HepG2 (cell line): ENCODE measurements at regions not wholly inside any gene's neighbourhood (a gene's known extent, or its start where the extent isn't known, plus 50 kb on each side); places are given as distances from the start of the nearest gene placed in this dataset.

Experiments
- ATAC-seq: fragments of 200-7000 bp; cut with Tn5 transposase; 3 replicates; pipeline ENCODE4 v1.9.1; 2020; ENCODE audit warnings: mild to moderate bottlenecking, moderate library complexity
- BruUV-seq: library from RNA; stranded (reverse); fragments of 400-500 nt; replicated peaks from 2 replicates; lab custom pipeline; 2021; lab: Mats Ljungman, UMichigan
- CTCF ChIA-PET: fragments of 300-600 bp; formaldehyde crosslinking; extraction: SDS; loops from one replicate; lab custom pipeline; 2021; ENCODE audit warnings: low total read pairs, inconsistent platforms, low intra/inter-chr PET ratio; lab: Yijun Ruan, JAX
- POLR2A ChIA-PET: fragments of 350-600 bp; sonication (Branson Sonifier 250); formaldehyde crosslinking; loops from one replicate; lab custom pipeline; 2020; ENCODE audit warnings: antibody characterized with exemption, inconsistent platforms; lab: Yijun Ruan, JAX
- DNase-seq: peaks from one replicate; pipeline ENCODE4 v3.0.0-alpha.2; 2015; ENCODE audit warnings: low spot score
- FAIRE-seq: peaks from 3 replicates; lab custom pipeline; 2011; peaks lifted over from hg19 to GRCh38; lab: Jason Lieb, UNC
- H2AFZ ChIP-seq: one replicate; pipeline ENCODE4 v1.6.1; 2011; ENCODE audit warnings: low read length, inconsistent platforms
- H3K27ac ChIP-seq: fragments of 300-600 bp; 3 replicates; pipeline ENCODE4 v1.8.0; 2011; ENCODE audit warnings: mixed run types, mild to moderate bottlenecking, mixed read lengths, low read length, inconsistent platforms; ENCODE audit not compliant: insufficient read depth; ENCODE audit errors: extremely low read length
- H3K27me3 ChIP-seq, 2 experiments: fragments of 200-600 bp in 1 of 2; 2 replicates in 1 of 2; 3 replicates in 1 of 2; pipeline versions ENCODE4 v1.6.0 to v1.8.0; 2011; ENCODE audit warnings: low read length in 2 of 2, mild to moderate bottlenecking in 2 of 2, moderate library complexity in 2 of 2, inconsistent platforms in 1 of 2; ENCODE audit not compliant: insufficient read depth in 2 of 2, control insufficient read depth in 1 of 2
- H3K36me3 ChIP-seq, 2 experiments: fragments of 200-600 bp in 1 of 2; replicated peaks in 1 of 2; 2 replicates in 1 of 2; 3 replicates in 1 of 2; pipeline versions ENCODE4 v1.5.1 to v1.8.0; 2011; ENCODE audit warnings: low read length in 2 of 2, inconsistent platforms in 1 of 2; ENCODE audit not compliant: insufficient read depth in 2 of 2, control insufficient read depth in 1 of 2
- H3K4me1 ChIP-seq: 2 replicates; pipeline ENCODE4 v1.5.1; 2012; ENCODE audit warnings: low read length, inconsistent platforms; ENCODE audit not compliant: insufficient read depth
- H3K4me2 ChIP-seq: 2 replicates; pipeline ENCODE4 v1.6.0; 2011; ENCODE audit warnings: low read depth, low read length, inconsistent platforms
- H3K4me3 ChIP-seq, 3 experiments: fragments of 200-600 bp in 1 of 3; sonication (generic), shearing (Covaris generic) in 1 of 3; replicated peaks in 1 of 3; 2 replicates each; pipeline ENCODE4 v1.5.1; 2011 to 2016; ENCODE audit warnings: low read length in 3 of 3, inconsistent platforms in 2 of 3, low read depth in 2 of 3, mild to moderate bottlenecking in 2 of 3, control low read depth in 1 of 3, mixed read lengths in 1 of 3; ENCODE audit not compliant: insufficient read depth in 1 of 3
- H3K79me2 ChIP-seq: one replicate; pipeline ENCODE4 v1.6.1; 2011; ENCODE audit warnings: low read length, inconsistent platforms; ENCODE audit not compliant: insufficient read depth
- H3K9ac ChIP-seq: 2 replicates; pipeline ENCODE4 v1.6.0; 2011; ENCODE audit warnings: mild to moderate bottlenecking, low read depth, low read length, inconsistent platforms; ENCODE audit not compliant: insufficient read depth
- H3K9me3 ChIP-seq: 2 replicates; pipeline ENCODE4 v1.5.1; 2012; ENCODE audit warnings: mild to moderate bottlenecking, low read length
- H4K20me1 ChIP-seq: 2 replicates; pipeline ENCODE4 v1.6.0; 2011; ENCODE audit warnings: inconsistent platforms, mild to moderate bottlenecking, low read length, moderate library complexity; ENCODE audit not compliant: insufficient read depth
- ARHGAP35 ChIP-seq: sonication (generic); formaldehyde crosslinking; IDR thresholded peaks from 2 replicates; pipeline ENCODE4 v1.9.0; 2022; ENCODE audit warnings: mild to moderate bottlenecking, inconsistent platforms, moderate library complexity, missing genetic modification reagents, borderline replicate concordance
- FOXA3 ChIP-seq: IDR thresholded peaks from 2 replicates; pipeline ENCODE4 v1.6.1; 2016; ENCODE audit warnings: missing genetic modification reagents, missing compliant biosample characterization
- GTF2F1 ChIP-seq: fragments of 150-350 bp; IDR thresholded peaks from 2 replicates; pipeline ENCODE4 v1.6.1; 2014; ENCODE audit warnings: low read length
- MIER2 ChIP-seq: IDR thresholded peaks from 2 replicates; pipeline ENCODE4 v1.6.1; 2016; ENCODE audit warnings: missing biosample characterization, missing genetic modification reagents
- RBM22 ChIP-seq: fragments of 200-400 bp; formaldehyde crosslinking; optimal IDR thresholded peaks from 2 replicates; pipeline ENCODE3; 2017; ENCODE audit warnings: mild to moderate bottlenecking, low read length, moderate library complexity
- SAFB2 ChIP-seq: sonication (generic); formaldehyde crosslinking; IDR thresholded peaks from 2 replicates; pipeline ENCODE4 v1.5.1; 2020; ENCODE audit warnings: missing genetic modification reagents, low read depth, mild to moderate bottlenecking, borderline replicate concordance
- SMAD9 ChIP-seq: sonication (generic); formaldehyde crosslinking; IDR thresholded peaks from 2 replicates; pipeline ENCODE4 v1.5.1; 2020; ENCODE audit warnings: mild to moderate bottlenecking, missing genetic modification reagents
- ZBTB1 ChIP-seq: sonication (generic); formaldehyde crosslinking; IDR thresholded peaks from 2 replicates; pipeline ENCODE4 v1.4.0; 2020; ENCODE audit warnings: missing genetic modification reagents, borderline replicate concordance
- ZBTB42 ChIP-seq: sonication (generic); formaldehyde crosslinking; IDR thresholded peaks from 2 replicates; pipeline ENCODE4 v1.5.0; 2020; ENCODE audit warnings: mild to moderate bottlenecking, missing genetic modification reagents
- ZNF136 ChIP-seq: sonication (generic); formaldehyde crosslinking; IDR thresholded peaks from 2 replicates; pipeline ENCODE4 v1.8.1; 2022; ENCODE audit warnings: low read depth, mild to moderate bottlenecking, moderate library complexity, missing genetic modification reagents
- ZNF205 ChIP-seq: IDR thresholded peaks from 2 replicates; pipeline ENCODE4 v1.6.1; 2018; ENCODE audit warnings: missing biosample characterization, missing genetic modification reagents
- WGBS: methylation state at CpG from one replicate; pipeline ENCODE4 v1.1.6; 2017; ENCODE audit warnings: low lambda C conversion rate; 5-methylcytosine and 5-hydroxymethylcytosine counted together
- in situ Hi-C: cut with HindIII; loops from 2 replicates; pipeline ENCODE4 v1.10.0; 2017; ENCODE audit warnings: low pct_unique_long_range_greater_than_20kb; ENCODE audit not compliant: extremely low pct_ligation_motif_present
- intact Hi-C: fragments of 100-400 bp; cut with micrococcal nuclease; formaldehyde crosslinking; loops from one replicate; pipeline ENCODE4 v1.10.0; 2022; ENCODE audit not compliant: unreplicated experiment
- TF ChIP-seq, protein P1 (sequence below): sonication (generic); formaldehyde crosslinking; IDR thresholded peaks from 2 replicates; pipeline ENCODE4 v1.5.1; 2020; ENCODE audit warnings: mild to moderate bottlenecking, missing genetic modification reagents, borderline replicate concordance
- TF ChIP-seq, protein P2 (sequence below): sonication (generic); formaldehyde crosslinking; IDR thresholded peaks from 2 replicates; pipeline ENCODE4 v1.4.0; 2020; ENCODE audit warnings: low read depth, missing genetic modification reagents
- TF ChIP-seq, protein P3 (sequence below): sonication (generic); formaldehyde crosslinking; IDR thresholded peaks from 2 replicates; pipeline ENCODE4 v1.9.0; 2021; ENCODE audit warnings: missing genetic modification reagents, mild to moderate bottlenecking, borderline replicate concordance

DNA sequence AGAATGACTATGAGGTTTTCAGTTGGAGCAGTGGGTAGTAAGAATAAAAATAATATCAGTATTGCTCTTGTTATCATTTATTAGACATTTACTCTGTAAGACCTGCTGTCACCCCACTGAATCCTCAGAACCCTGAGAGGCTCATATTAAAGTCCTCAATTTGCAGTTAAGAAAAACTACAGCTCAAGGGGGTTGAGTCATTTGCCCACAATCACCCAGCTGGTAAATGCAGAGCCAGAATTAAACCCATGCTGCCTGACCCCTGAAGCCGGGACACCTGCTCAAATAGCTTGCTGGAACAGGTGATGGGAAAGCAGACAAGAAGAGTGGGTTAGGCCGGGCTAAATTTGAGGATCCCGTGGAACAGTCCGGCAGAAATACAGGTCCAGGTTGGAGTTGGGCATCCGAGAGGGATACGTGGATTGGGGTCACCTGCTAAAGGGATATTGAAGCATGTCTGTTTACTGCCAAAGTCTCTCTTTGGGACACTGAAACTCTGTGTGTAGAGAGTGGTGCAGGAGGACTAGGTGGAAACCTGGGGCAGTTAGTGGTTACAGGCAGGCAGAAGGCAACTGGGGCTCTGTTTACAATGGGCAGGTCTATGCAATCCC is 344.1 kb downstream of the CDC5L start (continued):
- TF ChIP-seq, protein P1, sequence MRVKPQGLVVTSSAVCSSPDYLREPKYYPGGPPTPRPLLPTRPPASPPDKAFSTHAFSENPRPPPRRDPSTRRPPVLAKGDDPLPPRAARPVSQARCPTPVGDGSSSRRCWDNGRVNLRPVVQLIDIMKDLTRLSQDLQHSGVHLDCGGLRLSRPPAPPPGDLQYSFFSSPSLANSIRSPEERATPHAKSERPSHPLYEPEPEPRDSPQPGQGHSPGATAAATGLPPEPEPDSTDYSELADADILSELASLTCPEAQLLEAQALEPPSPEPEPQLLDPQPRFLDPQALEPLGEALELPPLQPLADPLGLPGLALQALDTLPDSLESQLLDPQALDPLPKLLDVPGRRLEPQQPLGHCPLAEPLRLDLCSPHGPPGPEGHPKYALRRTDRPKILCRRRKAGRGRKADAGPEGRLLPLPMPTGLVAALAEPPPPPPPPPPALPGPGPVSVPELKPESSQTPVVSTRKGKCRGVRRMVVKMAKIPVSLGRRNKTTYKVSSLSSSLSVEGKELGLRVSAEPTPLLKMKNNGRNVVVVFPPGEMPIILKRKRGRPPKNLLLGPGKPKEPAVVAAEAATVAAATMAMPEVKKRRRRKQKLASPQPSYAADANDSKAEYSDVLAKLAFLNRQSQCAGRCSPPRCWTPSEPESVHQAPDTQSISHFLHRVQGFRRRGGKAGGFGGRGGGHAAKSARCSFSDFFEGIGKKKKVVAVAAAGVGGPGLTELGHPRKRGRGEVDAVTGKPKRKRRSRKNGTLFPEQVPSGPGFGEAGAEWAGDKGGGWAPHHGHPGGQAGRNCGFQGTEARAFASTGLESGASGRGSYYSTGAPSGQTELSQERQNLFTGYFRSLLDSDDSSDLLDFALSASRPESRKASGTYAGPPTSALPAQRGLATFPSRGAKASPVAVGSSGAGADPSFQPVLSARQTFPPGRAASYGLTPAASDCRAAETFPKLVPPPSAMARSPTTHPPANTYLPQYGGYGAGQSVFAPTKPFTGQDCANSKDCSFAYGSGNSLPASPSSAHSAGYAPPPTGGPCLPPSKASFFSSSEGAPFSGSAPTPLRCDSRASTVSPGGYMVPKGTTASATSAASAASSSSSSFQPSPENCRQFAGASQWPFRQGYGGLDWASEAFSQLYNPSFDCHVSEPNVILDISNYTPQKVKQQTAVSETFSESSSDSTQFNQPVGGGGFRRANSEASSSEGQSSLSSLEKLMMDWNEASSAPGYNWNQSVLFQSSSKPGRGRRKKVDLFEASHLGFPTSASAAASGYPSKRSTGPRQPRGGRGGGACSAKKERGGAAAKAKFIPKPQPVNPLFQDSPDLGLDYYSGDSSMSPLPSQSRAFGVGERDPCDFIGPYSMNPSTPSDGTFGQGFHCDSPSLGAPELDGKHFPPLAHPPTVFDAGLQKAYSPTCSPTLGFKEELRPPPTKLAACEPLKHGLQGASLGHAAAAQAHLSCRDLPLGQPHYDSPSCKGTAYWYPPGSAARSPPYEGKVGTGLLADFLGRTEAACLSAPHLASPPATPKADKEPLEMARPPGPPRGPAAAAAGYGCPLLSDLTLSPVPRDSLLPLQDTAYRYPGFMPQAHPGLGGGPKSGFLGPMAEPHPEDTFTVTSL (CRISPR knock-in tag) = no peak
- no peak for TF ChIP-seq ZBTB42 (CRISPR knock-in tag)
- TF ChIP-seq GTF2F1 = no peak
- TF ChIP-seq RBM22 = no peak
- TF ChIP-seq ARHGAP35 = no peak
- TF ChIP-seq SMAD9 (CRISPR knock-in tag) = no peak
- no peak for TF ChIP-seq ZNF205 (CRISPR knock-in tag)

DNA sequence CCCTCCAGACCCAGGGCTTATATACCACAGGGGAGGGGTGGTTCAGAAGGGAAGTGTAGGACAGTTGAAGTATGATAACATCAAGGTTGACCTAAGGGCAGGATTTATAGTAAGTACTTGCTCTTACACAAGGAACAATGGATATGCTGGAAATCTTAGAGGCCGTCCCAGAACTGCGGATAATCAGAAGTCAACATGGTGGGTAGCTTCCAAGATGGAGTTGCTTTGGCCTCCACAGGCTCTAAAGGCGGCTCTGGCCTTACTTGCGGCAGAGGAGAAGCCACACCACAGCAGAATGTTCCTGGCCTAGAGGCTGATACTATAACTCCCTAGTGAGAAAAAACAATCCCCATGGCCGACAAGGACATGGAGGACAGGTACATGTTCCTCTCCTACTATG is 344.7 kb downstream of the CDC5L start:
- ChIA-PET CTCF (no interaction called here), POLR2A (no interaction called here)
- Histone ChIP-seq H3K9me3 (no peaks in the 10 kb centered on the region), H3K27me3 (peaks cover 0 to 10% of the 10 kb centered on the region in 2 experiments; a peak in 3 of 5 replicates), H4K20me1 (no peaks in the 10 kb centered on the region), H3K4me1 (no peaks in the 10 kb centered on the region), H3K36me3 (no peaks in the 10 kb centered on the region), H3K9ac (no peak overlapping the region), H3K27ac (no peak overlapping the region), H3K4me2 (no peak overlapping the region), H3K79me2 (no peaks in the 10 kb centered on the region), H2AFZ (no peak overlapping the region), H3K4me3 (no peak overlapping the region)
- 45% methylated on average over 5 of the region's 5 CpGs for WGBS
- in situ Hi-C loops = no loop called here
- ATAC-seq = no peak
- DNase-seq = no peak
- no peak for FAIRE-seq
- intact Hi-C loops = no loop called here
- BruUV-seq = no TSS peak
- no peak for TF ChIP-seq MIER2 (CRISPR knock-in tag)
- no peak for TF ChIP-seq ZNF136
- TF ChIP-seq, protein P2, sequence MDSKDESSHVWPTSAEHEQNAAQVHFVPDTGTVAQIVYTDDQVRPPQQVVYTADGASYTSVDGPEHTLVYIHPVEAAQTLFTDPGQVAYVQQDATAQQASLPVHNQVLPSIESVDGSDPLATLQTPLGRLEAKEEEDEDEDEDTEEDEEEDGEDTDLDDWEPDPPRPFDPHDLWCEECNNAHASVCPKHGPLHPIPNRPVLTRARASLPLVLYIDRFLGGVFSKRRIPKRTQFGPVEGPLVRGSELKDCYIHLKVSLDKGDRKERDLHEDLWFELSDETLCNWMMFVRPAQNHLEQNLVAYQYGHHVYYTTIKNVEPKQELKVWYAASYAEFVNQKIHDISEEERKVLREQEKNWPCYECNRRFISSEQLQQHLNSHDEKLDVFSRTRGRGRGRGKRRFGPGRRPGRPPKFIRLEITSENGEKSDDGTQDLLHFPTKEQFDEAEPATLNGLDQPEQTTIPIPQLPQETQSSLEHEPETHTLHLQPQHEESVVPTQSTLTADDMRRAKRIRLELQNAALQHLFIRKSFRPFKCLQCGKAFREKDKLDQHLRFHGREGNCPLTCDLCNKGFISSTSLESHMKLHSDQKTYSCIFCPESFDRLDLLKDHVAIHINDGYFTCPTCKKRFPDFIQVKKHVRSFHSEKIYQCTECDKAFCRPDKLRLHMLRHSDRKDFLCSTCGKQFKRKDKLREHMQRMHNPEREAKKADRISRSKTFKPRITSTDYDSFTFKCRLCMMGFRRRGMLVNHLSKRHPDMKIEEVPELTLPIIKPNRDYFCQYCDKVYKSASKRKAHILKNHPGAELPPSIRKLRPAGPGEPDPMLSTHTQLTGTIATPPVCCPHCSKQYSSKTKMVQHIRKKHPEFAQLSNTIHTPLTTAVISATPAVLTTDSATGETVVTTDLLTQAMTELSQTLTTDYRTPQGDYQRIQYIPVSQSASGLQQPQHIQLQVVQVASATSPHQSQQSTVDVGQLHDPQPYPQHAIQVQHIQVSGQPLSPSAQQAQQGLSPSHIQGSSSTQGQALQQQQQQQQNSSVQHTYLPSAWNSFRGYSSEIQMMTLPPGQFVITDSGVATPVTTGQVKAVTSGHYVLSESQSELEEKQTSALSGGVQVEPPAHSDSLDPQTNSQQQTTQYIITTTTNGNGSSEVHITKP (CRISPR knock-in tag) = no peak
- no peak for TF ChIP-seq ZBTB1
- no peak for TF ChIP-seq FOXA3 (CRISPR knock-in tag)
- TF ChIP-seq, protein P3, sequence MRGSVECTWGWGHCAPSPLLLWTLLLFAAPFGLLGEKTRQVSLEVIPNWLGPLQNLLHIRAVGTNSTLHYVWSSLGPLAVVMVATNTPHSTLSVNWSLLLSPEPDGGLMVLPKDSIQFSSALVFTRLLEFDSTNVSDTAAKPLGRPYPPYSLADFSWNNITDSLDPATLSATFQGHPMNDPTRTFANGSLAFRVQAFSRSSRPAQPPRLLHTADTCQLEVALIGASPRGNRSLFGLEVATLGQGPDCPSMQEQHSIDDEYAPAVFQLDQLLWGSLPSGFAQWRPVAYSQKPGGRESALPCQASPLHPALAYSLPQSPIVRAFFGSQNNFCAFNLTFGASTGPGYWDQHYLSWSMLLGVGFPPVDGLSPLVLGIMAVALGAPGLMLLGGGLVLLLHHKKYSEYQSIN (CRISPR knock-in tag) = no peak
- TF ChIP-seq SAFB2 = no peak
